HUDEP-2 (cell line): ENCODE measurements at regions not wholly inside any gene's neighbourhood (a gene's known extent, or its start where the extent isn't known, plus 50 kb on each side); places are given as distances from the start of the nearest gene placed in this dataset.
"Not testable (repeated sequence)": the region's sequence is repeated elsewhere in the genome, so short reads cannot be mapped to it uniquely, and the experiment has no call there.

Experiments used
- DNase-seq, 76 experiments: peaks; one replicate each; lab custom pipeline; 2025; ENCODE audit not compliant: unreplicated experiment in 76 of 76; lab: John Stamatoyannopoulos, UW

DNA sequence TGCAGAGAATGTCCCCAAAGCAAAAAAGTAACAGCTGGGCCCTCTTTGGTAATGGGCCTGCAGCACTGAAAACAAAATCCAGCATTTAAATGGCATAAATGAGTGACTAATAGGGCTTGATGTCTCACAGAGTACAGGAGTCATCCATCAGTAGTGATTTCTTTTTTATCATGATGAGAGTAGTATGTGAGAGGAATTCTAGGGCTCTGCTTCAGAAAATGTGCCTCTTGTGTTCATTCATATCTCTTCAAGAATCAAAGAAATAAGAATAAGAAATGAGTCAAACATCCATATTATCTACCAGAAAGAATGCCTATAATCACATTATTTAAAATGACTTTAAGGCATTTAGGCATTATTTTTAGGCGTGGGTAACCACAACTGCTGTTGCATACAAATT, 792.9 kb upstream of the HTR2C start:
- no peak for DNase-seq

DNA sequence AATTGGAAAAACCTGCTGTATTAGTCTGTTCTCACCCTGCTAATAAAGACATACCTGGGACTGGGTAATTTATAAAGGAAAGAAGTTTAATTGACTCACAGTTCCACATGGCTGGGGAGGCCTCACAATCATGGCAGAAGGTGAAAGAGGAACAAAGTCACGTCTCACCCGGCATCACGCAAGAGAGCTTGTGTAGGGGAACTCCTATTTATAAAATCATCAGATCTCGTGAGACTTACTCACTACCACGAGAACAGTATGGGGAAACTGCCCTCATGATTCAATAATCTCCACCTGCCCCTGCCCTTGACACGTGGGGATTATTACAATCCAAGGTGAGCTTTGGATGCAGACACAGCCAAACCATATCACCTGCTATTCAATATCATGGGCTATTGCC, 799.1 kb upstream of the HTR2C start:
- not testable (repeated sequence) for DNase-seq

DNA sequence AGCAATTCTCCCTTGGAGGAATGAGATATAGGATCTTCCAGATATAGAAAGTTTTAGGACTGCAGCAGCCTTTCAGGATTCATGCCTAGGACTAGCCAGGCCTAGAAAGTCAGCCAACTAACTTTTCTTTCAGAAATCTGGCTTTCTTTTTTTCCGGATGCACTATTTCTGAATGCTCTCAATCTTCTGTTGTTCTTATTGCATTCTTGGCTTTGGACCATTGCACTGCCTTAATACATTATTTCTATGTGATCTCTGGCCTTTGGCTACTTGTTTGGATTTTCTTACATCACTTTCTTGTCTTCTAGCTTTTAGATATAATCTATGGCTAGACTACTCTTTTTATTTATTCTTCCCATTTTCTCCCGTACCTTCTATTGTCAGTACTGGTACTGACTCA, 813.1 kb upstream of the HTR2C start:
- no peak for DNase-seq

DNA sequence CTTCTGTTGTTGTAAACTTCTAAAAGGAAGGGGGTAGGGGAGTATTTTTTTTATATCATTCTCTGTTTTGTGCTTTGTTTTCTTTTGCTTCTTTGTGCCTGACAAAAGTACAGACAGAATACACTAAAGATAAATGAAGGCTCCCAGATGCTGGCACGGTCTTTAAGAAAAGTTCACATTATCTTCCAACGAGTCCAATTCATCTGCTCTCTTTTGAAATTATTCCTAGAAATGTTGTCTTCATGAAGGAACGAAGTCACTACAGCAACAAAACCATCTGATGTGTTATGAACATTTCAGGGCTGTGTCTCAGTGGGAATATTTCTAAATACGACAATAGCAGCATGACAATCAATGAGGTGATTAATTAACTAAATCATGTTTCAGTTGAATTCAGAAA, 813.8 kb upstream of the HTR2C start:
- no peak for DNase-seq

DNA sequence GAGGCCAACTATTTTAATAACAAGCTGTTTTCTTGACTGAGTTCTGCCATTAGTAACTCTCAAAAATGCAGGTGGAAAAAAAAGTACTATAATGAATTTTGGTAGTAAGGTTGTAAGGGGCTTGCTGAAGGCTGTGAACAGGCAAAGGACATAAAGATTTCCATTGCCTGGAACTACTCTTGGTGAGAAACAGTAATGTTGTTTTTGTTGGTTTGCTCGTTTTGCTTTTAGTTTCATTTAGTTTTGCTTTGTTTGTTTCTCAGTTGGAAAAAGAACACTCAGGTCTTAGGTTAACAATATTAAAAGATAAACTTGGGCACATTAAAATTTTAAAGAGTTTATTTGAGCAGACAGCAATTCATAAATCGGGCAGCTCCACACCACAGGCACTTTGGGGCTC, 824.5 kb upstream of the HTR2C start:
- DNase-seq: no peak

DNA sequence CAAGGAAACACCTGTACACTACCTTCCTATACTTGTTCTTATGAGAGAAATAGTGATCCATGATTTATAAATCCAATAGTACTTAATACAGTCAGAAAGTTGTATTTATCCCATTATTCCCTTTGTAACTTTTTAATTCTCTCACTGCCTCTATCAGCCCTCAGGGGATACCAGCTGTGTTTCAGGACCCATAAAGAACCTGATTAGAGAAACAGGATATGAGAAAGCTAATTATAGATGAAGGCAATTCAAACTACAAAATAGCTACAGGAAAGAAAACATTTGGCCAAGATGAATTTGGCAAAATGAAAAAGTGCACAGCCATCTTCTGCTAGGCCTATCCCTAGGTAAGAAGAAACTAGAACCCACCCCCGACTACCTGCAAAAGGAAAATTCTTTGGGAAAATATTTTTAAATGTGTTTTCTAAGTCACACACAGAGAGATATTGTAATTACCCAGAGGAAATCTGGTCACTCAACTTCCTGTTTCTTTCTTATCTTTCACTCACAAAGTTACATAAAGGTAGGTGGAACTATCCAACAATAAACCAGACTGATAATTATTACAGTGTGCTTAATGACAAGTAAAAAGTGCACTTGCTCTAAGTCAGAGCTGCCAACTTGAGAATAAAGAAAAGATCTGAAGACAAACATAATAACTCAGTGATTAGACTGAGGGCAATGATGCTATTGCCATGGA, 836.5 kb upstream of the HTR2C start:
- DNase-seq: no peak

- DNase-seq: no peak
Measured at GRCh38 chrX:113743069-113743468, 840.8 kb upstream of the HTR2C start.

DNA sequence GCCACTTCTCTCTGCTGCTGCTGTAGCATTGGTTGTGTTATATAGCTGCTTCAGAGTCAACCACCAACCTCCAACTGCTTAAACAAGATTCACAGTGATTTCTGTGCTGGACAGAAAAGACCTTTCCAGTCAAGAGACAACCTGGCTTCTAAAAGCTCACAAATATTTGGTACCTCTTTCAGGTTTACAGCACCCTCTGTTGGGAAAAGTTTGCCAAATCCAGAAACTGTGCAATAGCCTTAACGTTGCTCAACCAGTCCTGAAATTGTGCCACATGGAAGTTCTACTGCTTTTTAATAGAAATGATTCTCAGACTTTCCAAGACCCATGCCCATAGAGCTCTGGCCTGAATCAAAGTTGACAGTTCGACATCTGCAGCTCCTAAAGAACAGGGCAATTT, 842.1 kb upstream of the HTR2C start:
- no peak for DNase-seq

DNA sequence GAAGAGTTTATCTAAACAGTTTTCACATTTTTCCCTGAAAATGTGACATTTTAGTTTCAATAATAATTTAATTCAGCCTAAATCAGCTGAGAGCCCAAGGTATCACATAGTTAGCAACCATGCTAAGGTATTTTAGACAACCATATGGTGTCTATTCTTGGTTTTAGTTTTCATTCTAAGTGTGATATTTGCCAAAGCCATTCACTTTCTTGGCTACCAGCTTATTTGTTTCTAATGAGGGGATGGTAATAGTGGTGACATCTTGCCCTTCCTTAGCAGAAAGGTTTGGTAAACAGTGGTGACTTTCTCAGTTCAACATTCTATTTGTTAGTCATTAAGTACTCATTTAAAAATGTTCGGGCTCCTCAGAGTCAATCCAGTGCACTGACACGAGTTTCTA, 854.9 kb upstream of the HTR2C start:
- no peak for DNase-seq

- no peak for DNase-seq
Measured at GRCh38 chrX:113726898-113727297, 857.0 kb upstream of the HTR2C start.

DNA sequence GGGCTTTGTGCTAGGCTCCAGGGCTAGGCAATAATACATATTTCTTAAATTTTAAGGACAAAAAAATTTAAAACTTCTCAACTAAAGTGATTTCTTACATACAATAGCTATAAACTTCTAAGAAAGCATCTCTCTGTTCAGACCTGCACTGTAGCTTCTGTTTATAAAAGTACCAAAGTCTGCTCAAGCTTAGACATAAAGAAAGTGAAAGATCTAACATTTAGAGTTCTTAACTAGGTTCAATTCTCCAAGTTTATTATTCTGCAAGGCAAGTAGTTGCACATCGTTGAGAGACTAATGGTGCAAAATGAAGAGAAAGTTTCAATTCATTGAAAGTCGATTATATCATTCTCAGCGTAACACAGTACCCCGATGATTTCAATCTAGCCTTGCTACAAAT, 857.4 kb upstream of the HTR2C start:
- DNase-seq: no peak

DNA sequence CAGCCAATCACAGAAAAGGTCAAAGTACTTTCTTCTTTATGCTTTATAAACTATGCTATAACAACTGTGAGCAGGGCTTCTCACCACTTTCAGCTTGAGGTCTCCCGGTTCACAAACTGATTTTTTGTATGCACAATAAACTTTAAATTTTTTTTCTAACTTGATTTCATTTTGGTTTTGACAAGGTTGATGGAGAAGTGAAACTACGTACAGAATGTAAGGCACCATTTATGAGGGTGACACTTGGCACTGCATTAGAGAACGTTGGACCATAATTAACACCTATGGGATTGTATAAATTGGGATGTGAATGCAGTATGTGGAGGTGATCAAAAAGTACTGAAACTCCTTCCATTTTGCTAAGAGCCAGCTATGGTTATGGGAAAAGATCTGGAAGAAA, 857.9 kb upstream of the HTR2C start:
- no peak for DNase-seq

DNA sequence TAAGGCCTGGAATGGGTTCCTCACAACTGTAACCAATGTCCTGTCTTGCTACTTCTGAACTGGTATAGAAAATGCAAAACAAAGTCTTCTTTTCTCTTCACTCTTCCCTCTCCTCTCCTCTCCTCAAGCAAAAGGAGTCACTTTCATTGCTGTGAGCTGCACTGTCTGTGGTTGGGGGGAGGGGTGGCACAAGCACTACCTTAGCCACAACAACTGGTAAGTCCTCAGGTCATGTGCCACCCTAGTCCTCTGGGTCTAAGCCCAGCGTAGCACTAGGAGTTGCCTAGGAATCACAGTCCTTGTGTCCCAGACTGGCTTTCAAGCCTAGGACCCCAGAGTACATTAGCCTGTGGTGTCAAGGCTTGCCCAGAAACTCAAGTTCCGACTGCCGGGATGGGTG, 859.3 kb upstream of the AMOT start:
- no peak for DNase-seq

DNA sequence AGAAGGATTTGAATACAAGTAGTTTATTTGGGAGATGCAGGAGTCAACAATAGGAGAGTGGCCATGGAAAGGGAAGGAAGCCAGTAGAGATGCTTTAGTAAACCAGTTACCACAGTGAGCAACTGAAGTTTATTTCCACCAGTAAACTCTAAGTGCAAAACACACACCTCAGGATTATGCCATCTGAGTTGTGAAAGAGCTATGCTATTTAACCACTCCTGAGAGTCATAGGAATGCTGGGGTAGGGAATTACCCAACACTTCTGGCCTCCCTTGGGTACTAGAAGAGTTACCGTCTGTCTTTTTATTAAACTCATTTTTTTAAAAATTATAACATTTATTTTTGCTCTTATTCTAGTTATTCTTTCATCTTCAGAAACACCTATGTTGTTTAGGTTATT, 834.6 kb upstream of the AMOT start:
- DNase-seq: no peak

DNA sequence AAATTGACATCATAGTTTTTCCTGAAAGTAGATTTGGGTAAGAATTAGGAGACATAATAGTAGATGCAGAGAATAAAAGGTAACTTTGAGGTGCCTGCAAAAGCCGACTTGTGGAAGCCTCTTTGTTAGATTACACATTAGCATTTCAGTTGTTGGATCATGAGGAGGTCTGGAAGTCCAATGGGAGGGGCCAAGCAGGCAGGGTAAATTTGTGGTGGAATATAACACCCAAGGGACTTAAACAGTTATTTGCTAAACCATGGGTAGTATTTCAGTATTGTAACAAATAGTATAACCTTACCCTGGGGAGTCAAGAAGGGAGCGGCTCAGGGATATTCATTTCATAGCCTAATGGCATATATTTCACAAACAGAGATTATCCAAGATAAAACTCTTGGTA, 810.7 kb upstream of the AMOT start:
- no peak for DNase-seq

DNA sequence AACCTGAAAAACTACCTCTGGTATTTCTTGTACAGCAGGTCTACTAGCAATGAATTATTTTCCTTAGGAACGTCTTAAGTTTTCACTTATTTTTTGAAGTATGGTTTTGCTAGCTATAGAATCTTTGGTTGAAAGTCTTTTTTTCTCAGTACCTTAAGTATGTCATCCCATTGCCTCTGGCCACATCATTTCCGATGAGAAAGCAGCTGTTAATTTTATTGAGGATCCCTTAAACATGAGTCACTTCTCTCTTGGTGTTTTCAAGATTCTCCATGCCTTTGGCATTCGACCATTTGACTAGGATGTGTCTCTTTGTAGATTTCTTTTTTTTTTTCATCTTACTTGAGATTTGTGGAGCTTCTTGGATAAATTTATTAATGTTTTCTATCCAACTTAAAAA, 803.8 kb upstream of the AMOT start:
- no peak for DNase-seq

- no peak for DNase-seq
Measured at GRCh38 chrX:113634565-113634964, 793.9 kb upstream of the AMOT start.

- no peak for DNase-seq
Measured at GRCh38 chrX:113629326-113629725, 788.7 kb upstream of the AMOT start.

DNA sequence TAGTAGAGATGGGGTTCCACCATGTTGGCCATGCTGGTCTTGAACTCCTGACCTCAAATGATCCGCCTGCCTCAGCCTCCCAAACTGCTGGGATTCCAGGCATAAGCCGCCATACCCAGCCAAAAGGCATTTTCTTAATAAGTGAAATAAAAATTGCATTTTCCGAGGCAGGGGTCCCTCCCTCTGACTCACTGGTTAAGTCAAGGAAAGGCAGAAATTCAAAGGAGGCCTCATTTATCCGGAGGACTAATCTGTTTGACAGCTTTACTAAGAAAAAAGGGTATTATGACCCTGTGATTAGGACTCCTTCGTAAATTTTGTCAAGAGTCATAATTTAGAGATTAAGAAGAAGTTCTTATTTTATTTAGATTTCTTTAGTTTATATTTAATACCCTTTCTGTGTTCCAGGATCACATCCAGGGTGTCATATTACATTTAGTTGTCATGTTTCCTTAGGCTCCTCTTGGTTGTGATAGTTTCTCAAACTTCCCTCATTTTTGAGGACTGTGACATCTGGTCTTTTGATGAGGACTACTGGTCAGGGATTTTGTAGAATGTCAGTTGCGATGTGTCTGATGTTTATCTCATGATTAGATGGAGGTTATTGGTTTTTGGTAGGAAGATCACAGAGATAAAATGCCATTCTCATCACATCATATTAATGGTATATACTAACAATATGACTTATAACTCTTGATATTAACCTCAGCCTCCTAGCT, 753.7 kb upstream of the AMOT start:
- DNase-seq: no peak

- DNase-seq: no peak
Measured at GRCh38 chrX:113586281-113586898, 745.8 kb upstream of the AMOT start.

GRCh38 chrX:113580486-113580885, 739.9 kb upstream of the AMOT start:
- no peak for DNase-seq

GRCh38 chrX:113558576-113558975, 717.9 kb upstream of the AMOT start:
- no peak for DNase-seq
